MM.1S (cell line): ENCODE measurements at regions not wholly inside any gene's neighbourhood (a gene's known extent, or its start where the extent isn't known, plus 50 kb on each side); places are given as distances from the start of the nearest gene placed in this dataset.
"Not testable (repeated sequence)": the region's sequence is repeated elsewhere in the genome, so short reads cannot be mapped to it uniquely, and the experiment has no call there.

Source experiments
- DNase-seq: peaks from one replicate; pipeline ENCODE4 v3.0.0-alpha.2; 2015
- H2AFZ ChIP-seq: fragments of 300-600 bp; sonication (generic); 2 replicates; pipeline ENCODE4 v1.6.0; 2016; ENCODE audit warnings: antibody characterized with exemption, low read length
- H3F3A ChIP-seq: fragments of 300-600 bp; sonication (generic); 2 replicates; pipeline ENCODE4 v1.6.1; 2016; ENCODE audit warnings: mild to moderate bottlenecking, antibody characterized with exemption, low read length, moderate library complexity, mixed read lengths; ENCODE audit not compliant: insufficient read depth
- H3K27ac ChIP-seq: fragments of 300-600 bp; sonication (generic); 2 replicates; pipeline ENCODE4 v1.5.1; 2016; ENCODE audit warnings: mild to moderate bottlenecking, low read length
- H3K27me3 ChIP-seq: fragments of 300-600 bp; sonication (generic); replicated peaks from 2 replicates; pipeline ENCODE4 v1.6.0; 2016; ENCODE audit warnings: low read length; ENCODE audit not compliant: insufficient read depth
- H3K36me3 ChIP-seq: fragments of 300-600 bp; sonication (generic); replicated peaks from 2 replicates; pipeline ENCODE4 v1.6.1; 2016; ENCODE audit warnings: mild to moderate bottlenecking, low read length, mixed read lengths; ENCODE audit not compliant: insufficient read depth
- H3K4me1 ChIP-seq: fragments of 300-600 bp; sonication (generic); 2 replicates; pipeline ENCODE4 v1.6.1; 2016; ENCODE audit warnings: low read length, mixed read lengths
- H3K4me2 ChIP-seq: fragments of 300-600 bp; sonication (generic); 2 replicates; pipeline ENCODE4 v1.6.0; 2016; ENCODE audit warnings: low read depth, low read length
- H3K4me3 ChIP-seq: fragments of 300-600 bp; sonication (generic); 2 replicates; pipeline ENCODE4 v1.5.1; 2016; ENCODE audit warnings: low read length, mixed read lengths
- H3K79me2 ChIP-seq: fragments of 300-600 bp; sonication (generic); 2 replicates; pipeline ENCODE4 v1.6.1; 2016; ENCODE audit warnings: mixed run types, low read length, mixed read lengths
- H3K9ac ChIP-seq: fragments of 300-600 bp; sonication (generic); 2 replicates; pipeline ENCODE4 v1.6.1; 2016; ENCODE audit warnings: low read length, mixed read lengths
- H3K9me2 ChIP-seq: fragments of 300-600 bp; sonication (generic); replicated peaks from 2 replicates; pipeline ENCODE4 v1.6.1; 2016; ENCODE audit warnings: mild to moderate bottlenecking, low read length, mixed read lengths; ENCODE audit not compliant: insufficient read depth
- H3K9me3 ChIP-seq: fragments of 300-600 bp; sonication (generic); replicated peaks from 2 replicates; pipeline ENCODE4 v1.6.1; 2016; ENCODE audit warnings: mild to moderate bottlenecking, low read length, mixed read lengths; ENCODE audit not compliant: insufficient read depth
- H4K20me1 ChIP-seq: fragments of 300-600 bp; sonication (generic); 2 replicates; pipeline ENCODE4 v1.6.1; 2016; ENCODE audit warnings: mild to moderate bottlenecking, low read length, moderate library complexity, mixed read lengths; ENCODE audit not compliant: insufficient read depth
- CTCF ChIP-seq: fragments of 300-600 bp; sonication (generic); IDR thresholded peaks from 2 replicates; pipeline ENCODE4 v1.5.1; 2016; ENCODE audit warnings: antibody characterized with exemption, low read length, mixed read lengths
- EZH2 ChIP-seq: fragments of 300-600 bp; sonication (generic); optimal IDR thresholded peaks from 2 replicates; pipeline ENCODE3; 2017; ENCODE audit warnings: low read depth, mild to moderate bottlenecking, antibody characterized with exemption, low read length, mixed read lengths
- EZH2phosphoT487 ChIP-seq: fragments of 300-600 bp; sonication (generic); IDR thresholded peaks from 2 replicates; pipeline ENCODE4 v1.6.1; 2018; ENCODE audit warnings: antibody characterized with exemption, low read length

GRCh38 chr19:14305706-14306105, 75.5 kb upstream of the ADGRE5 start:
- H3K4me1 ChIP-seq = no peaks in the 10 kb centered on the region
- no peaks in the 10 kb centered on the region for H3F3A ChIP-seq
- H4K20me1 ChIP-seq = no peaks in the 10 kb centered on the region
- H3K36me3 ChIP-seq = no peaks in the 10 kb centered on the region
- H2AFZ ChIP-seq = no peak overlapping the region
- no peak overlapping the region for H3K4me3 ChIP-seq
- TF ChIP-seq CTCF = no peak
- TF ChIP-seq EZH2 = no peak
- TF ChIP-seq EZH2phosphoT487 = no peak
- H3K27ac ChIP-seq = no peak overlapping the region
- H3K79me2 ChIP-seq = no peaks in the 10 kb centered on the region
- no peaks in the 10 kb centered on the region for H3K9me2 ChIP-seq
- no peak overlapping the region for H3K9ac ChIP-seq
- DNase-seq = no peak
- H3K4me2 ChIP-seq = no peak overlapping the region
- H3K27me3 ChIP-seq = peaks cover 93% of the 10 kb centered on the region
- no peaks in the 10 kb centered on the region for H3K9me3 ChIP-seq

- Histone ChIP-seq H2AFZ (no peak overlapping the region), H3K27me3 (peaks cover 77% of the 10 kb centered on the region), H3K27ac (no peak overlapping the region), H3K4me2 (no peak overlapping the region), H3F3A (no peaks in the 10 kb centered on the region), H3K9ac (no peak overlapping the region), H3K9me2 (no peaks in the 10 kb centered on the region), H3K4me1 (no peaks in the 10 kb centered on the region), H3K9me3 (no peaks in the 10 kb centered on the region), H3K4me3 (no peak overlapping the region), H3K36me3 (no peaks in the 10 kb centered on the region), H3K79me2 (no peaks in the 10 kb centered on the region), H4K20me1 (no peaks in the 10 kb centered on the region)
- DNase-seq = no peak
- no peak for TF ChIP-seq CTCF
- no peak for TF ChIP-seq EZH2
- no peak for TF ChIP-seq EZH2phosphoT487
These were observed 80.1 kb upstream of the ADGRE5 start for GRCh38 chr19:14301150-14301549.

- no peak for DNase-seq
- Histone ChIP-seq H3K79me2 (no peaks in the 10 kb centered on the region), H4K20me1 (no peaks in the 10 kb centered on the region), H3K36me3 (no peaks in the 10 kb centered on the region), H3K27me3 (peaks cover 77% of the 10 kb centered on the region), H3F3A (no peaks in the 10 kb centered on the region), H3K9me3 (no peaks in the 10 kb centered on the region), H3K27ac (no peak overlapping the region), H2AFZ (no peak overlapping the region), H3K4me1 (no peaks in the 10 kb centered on the region), H3K4me3 (no peak overlapping the region), H3K9me2 (no peaks in the 10 kb centered on the region), H3K9ac (no peak overlapping the region), H3K4me2 (no peak overlapping the region)
- TF ChIP-seq EZH2 (no peak), EZH2phosphoT487 (no peak), CTCF (no peak)
These were observed 80.9 kb upstream of the ADGRE5 start for GRCh38 chr19:14300303-14300702.

GRCh38 chr19:14299224-14299827, 81.9 kb upstream of the ADGRE5 start:
- not testable (repeated sequence) for H3K36me3 ChIP-seq, H3K4me2 ChIP-seq, H3K27ac ChIP-seq, H3K4me1 ChIP-seq, H4K20me1 ChIP-seq, H3K9me3 ChIP-seq, H3F3A ChIP-seq, H3K79me2 ChIP-seq, H3K9me2 ChIP-seq, H2AFZ ChIP-seq, DNase-seq, H3K4me3 ChIP-seq, H3K9ac ChIP-seq
- H3K27me3 ChIP-seq = peaks cover 74% of the 10 kb centered on the region

GRCh38 chr19:14297883-14298576, 83.2 kb upstream of the ADGRE5 start:
- not testable (repeated sequence) for H3F3A ChIP-seq, H3K9me3 ChIP-seq, H3K4me1 ChIP-seq, H3K79me2 ChIP-seq, H4K20me1 ChIP-seq, H3K4me3 ChIP-seq, H3K36me3 ChIP-seq, H3K27ac ChIP-seq, H2AFZ ChIP-seq, H3K9ac ChIP-seq, H3K9me2 ChIP-seq, H3K4me2 ChIP-seq, DNase-seq
- peaks cover 65% of the 10 kb centered on the region for H3K27me3 ChIP-seq
